ENCODE measurements at regions not wholly inside any gene's neighbourhood (a gene's known extent, or its start where the extent isn't known, plus 50 kb on each side); places are given as distances from the start of the nearest gene placed in this dataset.
A peak's percentile ranks its signal among the peaks of the same experiment; 100 is the strongest.

GRCh38 chr1:55825461-55825860 lies 610.3 kb upstream of the USP24 start:
- Mint-ChIP-seq H3K4me3 (ENCODE audit: unreplicated experiment) (no peak overlapping the region), H3K9me3 (ENCODE audit: low read depth) (no peaks in the 10 kb centered on the region), H3K27me3 (ENCODE audit: low read depth) (no peaks in the 10 kb centered on the region), H3K36me3 (ENCODE audit: low read depth) (no peaks in the 10 kb centered on the region), H3K4me1 (ENCODE audit: low read depth) (peaks cover 15% of the 10 kb centered on the region), H3K27ac (ENCODE audit: unreplicated experiment) (no peak overlapping the region)
- DNase-seq (ENCODE audit: low spot score): no peak
- no peak for TF ChIP-seq CTCF (IDR thresholded peaks at IDR 0.05)

GRCh38 chr1:55824251-55824640 lies 609.1 kb upstream of the USP24 start:
- H3K36me3 Mint-ChIP-seq (ENCODE audit: low read depth): no peaks in the 10 kb centered on the region
- H3K27me3 Mint-ChIP-seq (ENCODE audit: low read depth): no peaks in the 10 kb centered on the region
- H3K4me1 Mint-ChIP-seq (ENCODE audit: low read depth): peaks cover 15% of the 10 kb centered on the region
- TF ChIP-seq CTCF (IDR thresholded peaks at IDR 0.05): no peak
- H3K9me3 Mint-ChIP-seq (ENCODE audit: low read depth): no peaks in the 10 kb centered on the region
- no peak for DNase-seq (ENCODE audit: low spot score)
- no peak overlapping the region for H3K4me3 Mint-ChIP-seq (ENCODE audit: unreplicated experiment)
- no peak overlapping the region for H3K27ac Mint-ChIP-seq (ENCODE audit: unreplicated experiment)

GRCh38 chr1:55823541-55824250 lies 608.5 kb upstream of the USP24 start:
- Mint-ChIP-seq H3K9me3 (ENCODE audit: low read depth) (no peaks in the 10 kb centered on the region), H3K27me3 (ENCODE audit: low read depth) (no peaks in the 10 kb centered on the region), H3K4me3 (ENCODE audit: unreplicated experiment) (no peak overlapping the region), H3K4me1 (ENCODE audit: low read depth) (peaks cover 15% of the 10 kb centered on the region), H3K36me3 (ENCODE audit: low read depth) (no peaks in the 10 kb centered on the region), H3K27ac (ENCODE audit: unreplicated experiment) (no peak overlapping the region)
- TF ChIP-seq CTCF (IDR thresholded peaks at IDR 0.05): peak; percentile 28
- DNase-seq (ENCODE audit: low spot score): no peak

GRCh38 chr1:55822891-55823290 lies 607.7 kb upstream of the USP24 start:
- peaks cover 12% of the 10 kb centered on the region for H3K4me1 Mint-ChIP-seq (ENCODE audit: low read depth)

GRCh38 chr1:55821234-55821633 lies 606.1 kb upstream of the USP24 start:
- Mint-ChIP-seq H3K4me1 (ENCODE audit: low read depth) (peaks cover 13% of the 10 kb centered on the region), H3K4me3 (ENCODE audit: unreplicated experiment) (no peak overlapping the region), H3K9me3 (ENCODE audit: low read depth) (no peaks in the 10 kb centered on the region), H3K27me3 (ENCODE audit: low read depth) (no peaks in the 10 kb centered on the region), H3K27ac (ENCODE audit: unreplicated experiment) (no peak overlapping the region), H3K36me3 (ENCODE audit: low read depth) (no peaks in the 10 kb centered on the region)
- no peak for TF ChIP-seq CTCF (IDR thresholded peaks at IDR 0.05)
- DNase-seq (ENCODE audit: low spot score): no peak

More at GRCh38 chr1:55822891-55823290, 607.7 kb upstream of the USP24 start:
- H3K27me3 Mint-ChIP-seq (ENCODE audit: low read depth): no peaks in the 10 kb centered on the region
- no peak overlapping the region for H3K27ac Mint-ChIP-seq (ENCODE audit: unreplicated experiment)
- DNase-seq (ENCODE audit: low spot score): no peak
- no peaks in the 10 kb centered on the region for H3K36me3 Mint-ChIP-seq (ENCODE audit: low read depth)
- no peak for TF ChIP-seq CTCF (IDR thresholded peaks at IDR 0.05)
- no peaks in the 10 kb centered on the region for H3K9me3 Mint-ChIP-seq (ENCODE audit: low read depth)
- H3K4me3 Mint-ChIP-seq (ENCODE audit: unreplicated experiment): no peak overlapping the region

Measured in chondrocyte (in vitro differentiated cells).